Fibroblast of the aortic adventitia (primary cell): ENCODE measurements at regions not wholly inside any gene's neighbourhood (a gene's known extent, or its start where the extent isn't known, plus 50 kb on each side); places are given as distances from the start of the nearest gene placed in this dataset.

ENCODE experiments used
- DNase-seq: peaks from one replicate; pipeline ENCODE4 v3.0.0-alpha.2; 2010; ENCODE audit warnings: low read depth
- H3K4me3 ChIP-seq: 2 replicates; pipeline ENCODE4 v1.5.1; 2011; ENCODE audit warnings: low read depth, mild to moderate bottlenecking, control low read depth, low read length, moderate library complexity
- TF ChIP-seq, protein P1 (sequence below): IDR thresholded peaks from 2 replicates; pipeline ENCODE4 v1.5.1; 2011; ENCODE audit warnings: mild to moderate bottlenecking, low read length, control low read depth, inconsistent platforms; ENCODE audit not compliant: insufficient read depth

DNA sequence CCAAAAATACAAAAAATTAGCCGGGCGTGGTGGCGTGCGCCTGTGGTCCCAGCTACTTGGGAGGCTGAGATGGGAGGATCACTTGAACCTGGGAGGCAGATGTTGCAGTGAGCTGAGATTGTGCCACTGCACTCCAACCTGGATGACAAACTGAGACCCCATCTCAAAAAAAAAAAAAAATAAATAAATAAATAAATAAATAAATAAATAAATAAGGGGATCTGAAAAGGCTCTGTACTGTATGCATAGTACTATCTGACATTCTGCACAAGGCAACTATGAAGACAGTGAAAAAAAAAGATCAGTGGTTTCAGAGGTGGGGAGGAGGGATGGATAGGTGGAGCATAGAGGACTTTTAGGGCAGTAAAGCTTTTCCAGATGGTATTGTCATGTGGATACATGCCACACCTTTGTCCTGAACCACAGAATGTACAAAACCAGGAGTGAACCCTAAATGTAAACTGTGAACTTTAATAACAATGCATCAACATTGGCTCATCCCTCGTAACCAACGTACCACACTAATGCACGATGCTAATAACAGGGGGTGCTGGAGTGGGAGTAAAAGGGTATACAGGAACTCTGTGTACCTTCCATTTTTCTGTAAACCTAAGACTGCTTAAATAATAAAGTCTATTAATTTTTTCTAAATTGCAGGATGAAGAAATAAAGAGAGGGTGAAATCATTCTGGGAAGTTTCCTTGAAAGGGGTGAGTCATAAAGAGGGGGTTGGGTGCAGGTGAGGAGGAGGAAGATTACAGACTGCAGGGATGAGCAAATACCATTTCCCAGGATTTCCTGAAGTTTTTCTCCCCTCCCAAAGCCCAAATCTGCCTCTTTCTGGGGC is 155.8 kb upstream of the SDK2 start:
- DNase-seq = no peak
- TF ChIP-seq, protein P1, sequence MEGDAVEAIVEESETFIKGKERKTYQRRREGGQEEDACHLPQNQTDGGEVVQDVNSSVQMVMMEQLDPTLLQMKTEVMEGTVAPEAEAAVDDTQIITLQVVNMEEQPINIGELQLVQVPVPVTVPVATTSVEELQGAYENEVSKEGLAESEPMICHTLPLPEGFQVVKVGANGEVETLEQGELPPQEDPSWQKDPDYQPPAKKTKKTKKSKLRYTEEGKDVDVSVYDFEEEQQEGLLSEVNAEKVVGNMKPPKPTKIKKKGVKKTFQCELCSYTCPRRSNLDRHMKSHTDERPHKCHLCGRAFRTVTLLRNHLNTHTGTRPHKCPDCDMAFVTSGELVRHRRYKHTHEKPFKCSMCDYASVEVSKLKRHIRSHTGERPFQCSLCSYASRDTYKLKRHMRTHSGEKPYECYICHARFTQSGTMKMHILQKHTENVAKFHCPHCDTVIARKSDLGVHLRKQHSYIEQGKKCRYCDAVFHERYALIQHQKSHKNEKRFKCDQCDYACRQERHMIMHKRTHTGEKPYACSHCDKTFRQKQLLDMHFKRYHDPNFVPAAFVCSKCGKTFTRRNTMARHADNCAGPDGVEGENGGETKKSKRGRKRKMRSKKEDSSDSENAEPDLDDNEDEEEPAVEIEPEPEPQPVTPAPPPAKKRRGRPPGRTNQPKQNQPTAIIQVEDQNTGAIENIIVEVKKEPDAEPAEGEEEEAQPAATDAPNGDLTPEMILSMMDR = no peak
- no peak overlapping the region for H3K4me3 ChIP-seq

DNA sequence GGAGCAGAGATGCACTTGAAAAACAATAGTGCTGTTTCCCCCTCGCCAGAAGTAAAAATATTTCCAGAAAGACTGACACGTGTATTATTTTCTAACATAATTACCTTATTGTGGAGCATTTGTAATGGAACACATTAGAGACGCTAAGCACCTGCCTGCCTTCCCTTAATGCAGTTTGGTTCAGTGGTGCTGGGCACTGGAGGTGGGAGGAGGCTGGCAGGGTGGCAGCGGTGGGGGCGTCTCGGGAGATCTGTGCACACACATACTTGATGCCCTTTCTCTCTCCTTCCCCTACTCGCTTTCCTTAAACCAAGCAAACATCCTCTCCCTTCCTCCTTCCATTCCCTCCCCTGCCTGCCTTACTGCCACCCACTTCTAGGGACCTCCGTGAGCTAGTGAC is 156.6 kb upstream of the SDK2 start:
- DNase-seq = no peak
- TF ChIP-seq, protein P1 = no peak
- no peak overlapping the region for H3K4me3 ChIP-seq

DNA sequence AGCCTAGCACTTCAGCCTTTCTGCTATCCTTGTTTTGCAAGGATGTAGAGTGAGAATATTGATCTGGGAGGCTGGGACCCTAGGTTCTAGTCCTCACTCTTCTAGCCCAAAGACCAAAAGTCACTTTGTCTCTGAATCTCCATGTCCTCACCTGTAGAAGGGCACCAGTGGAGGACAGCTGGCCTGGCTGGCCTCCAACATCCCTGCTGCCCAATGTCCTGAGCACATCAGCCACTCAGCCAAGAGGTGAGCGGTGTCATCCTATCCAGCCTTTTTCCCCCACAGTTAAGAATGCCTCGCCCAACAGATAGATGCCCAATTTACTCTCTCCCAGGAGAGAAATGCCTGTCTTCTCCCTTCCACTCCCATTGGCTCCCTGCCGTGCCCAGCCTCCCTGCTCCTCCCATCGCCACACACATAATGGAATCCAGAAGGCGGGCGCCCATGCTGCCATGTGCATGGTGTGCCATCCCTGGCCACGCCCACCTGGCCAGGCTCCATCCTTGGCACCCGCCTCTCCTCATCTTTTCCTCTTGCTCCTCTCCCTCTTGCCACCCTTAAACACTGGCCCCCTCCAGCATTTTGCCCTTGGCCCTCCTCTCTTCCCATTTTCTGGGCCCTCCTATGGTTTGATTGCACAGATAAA is 157.3 kb upstream of the SDK2 start:
- H3K4me3 ChIP-seq = no peak overlapping the region
- TF ChIP-seq, protein P1 = no peak
- DNase-seq = no peak

DNA sequence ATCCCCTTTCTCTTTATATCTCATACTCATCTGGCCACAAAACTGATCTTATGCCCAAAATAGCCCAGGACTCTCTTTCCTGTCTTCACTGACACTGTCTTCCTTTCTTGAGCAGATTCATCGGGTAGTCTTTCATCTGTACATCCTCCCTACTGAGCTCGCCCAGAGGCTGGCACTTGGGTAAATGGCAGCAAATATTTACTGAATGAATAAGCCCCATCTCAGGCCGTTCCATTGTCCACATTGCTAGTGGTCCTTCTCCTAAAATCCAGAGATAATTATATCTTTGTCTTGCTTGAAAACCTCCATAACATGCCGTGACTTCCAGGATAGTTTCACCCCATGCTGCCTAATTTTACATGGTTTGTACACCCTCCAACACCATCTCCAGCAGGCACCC is 158.1 kb upstream of the SDK2 start:
- no peak for DNase-seq
- no peak overlapping the region for H3K4me3 ChIP-seq
- TF ChIP-seq, protein P1 = no peak

DNA sequence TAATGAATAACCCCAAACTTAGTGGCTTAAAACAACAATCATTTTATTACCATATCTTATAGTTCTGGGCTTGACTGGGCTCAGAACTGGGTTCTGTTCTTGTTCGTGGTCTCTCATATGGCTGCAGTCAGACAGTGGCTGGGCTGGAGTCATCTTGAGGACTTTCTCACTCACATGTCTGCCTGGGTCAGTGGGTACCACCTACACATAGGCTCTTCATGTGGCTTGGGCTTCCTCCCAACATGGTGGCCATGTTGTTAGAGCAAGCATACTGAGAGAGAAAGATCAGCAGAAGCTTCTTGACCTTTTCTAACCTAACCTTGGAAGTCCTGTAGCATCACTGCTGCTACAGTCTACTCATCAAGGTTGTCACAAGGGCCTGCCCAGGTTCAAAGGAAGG is 158.6 kb upstream of the SDK2 start:
- TF ChIP-seq, protein P1 = no peak
- H3K4me3 ChIP-seq = no peak overlapping the region
- no peak for DNase-seq

DNA sequence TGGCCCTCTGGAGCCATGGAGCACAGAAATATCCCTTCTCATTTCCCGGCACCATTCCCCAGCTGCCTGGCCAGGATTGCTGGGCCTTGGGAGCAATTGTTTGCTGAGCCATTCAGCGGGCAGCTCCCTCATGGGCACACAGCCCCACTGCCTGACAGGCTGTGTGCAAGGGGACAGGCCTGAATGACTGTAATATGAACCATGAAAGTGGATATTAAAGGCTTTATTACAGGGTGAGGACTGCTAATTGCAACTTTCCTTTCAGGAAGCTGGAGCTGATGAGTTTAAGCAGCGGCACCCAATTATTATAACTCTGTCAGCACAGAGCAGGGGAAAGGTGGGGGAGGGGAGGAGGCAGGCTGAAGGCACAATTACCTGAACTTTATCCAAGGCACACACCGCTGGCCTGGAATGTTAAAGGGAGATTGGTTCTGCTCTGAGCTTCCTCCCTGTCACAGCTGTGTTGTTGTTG is 159.8 kb upstream of the SDK2 start:
- TF ChIP-seq, protein P1 = no peak
- no peak overlapping the region for H3K4me3 ChIP-seq
- no peak for DNase-seq
